Kidney (tissue), 13 donors: ENCODE measurements at regions not wholly inside any gene's neighbourhood (a gene's known extent, or its start where the extent isn't known, plus 50 kb on each side); places are given as distances from the start of the nearest gene placed in this dataset.

Experiments used
- DNase-seq, 5 donors: peaks; one replicate each; pipeline ENCODE4 v3.0.0-alpha.2; 2013 to 2020
- FAIRE-seq: peaks from 2 replicates; lab custom pipeline; 2012; peaks lifted over from hg19 to GRCh38; lab: Jason Lieb, UNC
- H3K27ac ChIP-seq, 2 donors: one replicate each; pipeline ENCODE4 v1.7.0; 2013; ENCODE audit warnings: low read depth in 2 of 2, low read length in 2 of 2, inconsistent platforms in 1 of 2
- H3K27me3 ChIP-seq: one replicate; pipeline ENCODE4 v1.7.1; 2013; ENCODE audit warnings: low read length, inconsistent platforms; ENCODE audit not compliant: control insufficient read depth, insufficient read depth
- H3K36me3 ChIP-seq, 3 donors: one replicate each; pipeline versions ENCODE4 v1.7.0 to v1.7.1; 2013; ENCODE audit warnings: low read length in 3 of 3, control low read depth in 1 of 3, inconsistent platforms in 1 of 3; ENCODE audit not compliant: insufficient read depth in 3 of 3, control insufficient read depth in 2 of 3
- H3K4me1 ChIP-seq, 3 donors: one replicate each; pipeline versions ENCODE4 v1.7.0 to v1.7.1; 2013; ENCODE audit warnings: low read length in 3 of 3, inconsistent platforms in 1 of 3, low read depth in 1 of 3; ENCODE audit not compliant: control insufficient read depth in 2 of 3, insufficient read depth in 2 of 3
- H3K4me3 ChIP-seq, 3 donors: one replicate each; pipeline versions ENCODE4 v1.7.0 to v1.8.1; 2013; ENCODE audit warnings: low read length in 3 of 3, control low read depth in 1 of 3, inconsistent platforms in 1 of 3
- H3K9ac ChIP-seq, 3 donors: one replicate each; pipeline versions ENCODE4 v1.7.0 to v1.7.1; 2013; ENCODE audit warnings: low read length in 3 of 3, control low read depth in 1 of 3, inconsistent platforms in 1 of 3
- H3K9me3 ChIP-seq, 3 donors: one replicate each; pipeline versions ENCODE4 v1.7.0 to v1.7.1; 2013; ENCODE audit warnings: low read length in 3 of 3, control low read depth in 1 of 3, inconsistent platforms in 1 of 3; ENCODE audit not compliant: control insufficient read depth in 2 of 3, insufficient read depth in 1 of 3
- intact Hi-C: fragments of 100-400 bp; cut with DNase I; formaldehyde crosslinking; loops from one replicate; pipeline ENCODE4 v1.11.1; 2022
- TF ChIP-seq, protein P1 (sequence below): IDR thresholded peaks from 3 replicates; pipeline ENCODE4 v1.5.1; 2012; ENCODE audit warnings: mild to moderate bottlenecking, moderate library complexity, borderline replicate concordance; ENCODE audit not compliant: insufficient read depth; ENCODE audit errors: extremely low read depth
- donor health status: control.
- donor health status: control.
- donor health status: control.
- donor health status: control.
- donor health status: control.
- donor health status: DM: yes; HTN: yes; CAD: no.
- donor health status: Normal renal cell carcinoma (clear cell type).

DNA sequence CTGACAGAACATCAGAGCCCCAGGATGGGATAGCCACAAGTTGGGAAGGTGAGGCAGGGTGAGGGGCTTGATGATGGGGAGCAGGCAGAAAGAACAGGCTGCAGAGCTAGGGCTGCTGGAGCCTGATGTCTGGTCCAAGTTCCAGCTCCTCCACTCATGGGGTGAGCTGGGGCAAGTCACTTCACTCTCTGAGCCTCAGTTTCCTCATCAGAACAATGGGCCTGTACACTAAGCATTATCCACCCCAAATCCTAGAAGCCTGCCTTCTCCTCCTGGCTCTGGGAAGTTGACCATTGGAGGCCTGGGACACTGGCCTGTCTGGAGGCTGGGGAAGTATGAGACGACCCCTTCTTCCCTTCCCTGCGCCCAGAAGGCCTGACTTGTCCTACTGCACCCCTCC is 51.8 kb upstream of the PSD2 start:
- intact Hi-C loops: no loop called here

DNA sequence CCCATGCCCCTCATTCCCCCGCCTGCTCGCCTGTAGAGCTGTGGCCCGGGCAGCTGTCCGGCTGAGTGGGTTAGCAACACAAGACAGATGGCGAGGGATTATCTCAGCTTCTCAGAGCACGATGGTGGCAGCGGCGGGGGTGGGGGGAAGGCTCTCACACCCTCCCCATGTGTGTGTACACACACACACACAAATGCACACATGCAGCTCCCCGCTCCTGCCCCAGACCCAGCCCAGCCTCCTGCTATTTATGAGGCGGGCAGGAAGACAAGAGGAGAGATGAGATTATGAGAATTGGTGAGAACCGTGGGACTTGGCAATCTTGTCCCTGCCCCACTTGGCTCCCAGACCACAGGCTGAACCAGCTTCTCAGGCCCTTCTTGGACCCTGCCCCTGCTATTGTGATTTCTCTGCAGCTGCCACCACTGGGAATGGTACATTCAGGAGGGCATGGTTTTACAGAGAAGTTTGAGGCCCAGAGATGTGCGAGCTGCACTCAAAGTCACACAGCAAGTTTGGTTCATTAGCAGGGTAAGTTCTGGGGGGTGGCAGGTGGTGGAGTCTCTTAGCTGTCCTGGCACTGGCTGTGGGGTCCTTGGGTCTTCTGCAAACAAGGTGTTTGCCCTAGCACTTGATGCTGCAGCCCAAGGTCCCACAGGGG is 51.0 kb upstream of the PSD2 start:
- no peak for DNase-seq
- H3K4me3 ChIP-seq: no peak overlapping the region
- TF ChIP-seq, protein P1, sequence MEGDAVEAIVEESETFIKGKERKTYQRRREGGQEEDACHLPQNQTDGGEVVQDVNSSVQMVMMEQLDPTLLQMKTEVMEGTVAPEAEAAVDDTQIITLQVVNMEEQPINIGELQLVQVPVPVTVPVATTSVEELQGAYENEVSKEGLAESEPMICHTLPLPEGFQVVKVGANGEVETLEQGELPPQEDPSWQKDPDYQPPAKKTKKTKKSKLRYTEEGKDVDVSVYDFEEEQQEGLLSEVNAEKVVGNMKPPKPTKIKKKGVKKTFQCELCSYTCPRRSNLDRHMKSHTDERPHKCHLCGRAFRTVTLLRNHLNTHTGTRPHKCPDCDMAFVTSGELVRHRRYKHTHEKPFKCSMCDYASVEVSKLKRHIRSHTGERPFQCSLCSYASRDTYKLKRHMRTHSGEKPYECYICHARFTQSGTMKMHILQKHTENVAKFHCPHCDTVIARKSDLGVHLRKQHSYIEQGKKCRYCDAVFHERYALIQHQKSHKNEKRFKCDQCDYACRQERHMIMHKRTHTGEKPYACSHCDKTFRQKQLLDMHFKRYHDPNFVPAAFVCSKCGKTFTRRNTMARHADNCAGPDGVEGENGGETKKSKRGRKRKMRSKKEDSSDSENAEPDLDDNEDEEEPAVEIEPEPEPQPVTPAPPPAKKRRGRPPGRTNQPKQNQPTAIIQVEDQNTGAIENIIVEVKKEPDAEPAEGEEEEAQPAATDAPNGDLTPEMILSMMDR: no peak
- no peak overlapping the region for H3K9ac ChIP-seq
- H3K36me3 ChIP-seq: no peaks in the 10 kb centered on the region
- no peaks in the 10 kb centered on the region for H3K9me3 ChIP-seq
- intact Hi-C loops: no loop called here
- H3K27me3 ChIP-seq: peaks cover 3% of the 10 kb centered on the region
- H3K27ac ChIP-seq: no peak overlapping the region
- H3K4me1 ChIP-seq: peaks cover 0 to 21% (median 12%) of the 10 kb centered on the region in 3 donors
- no peak for FAIRE-seq

More for the DNA sequence above, 51.8 kb upstream of the PSD2 start:
- no peaks in the 10 kb centered on the region for H3K9me3 ChIP-seq
- peaks cover 0 to 21% (median 12%) of the 10 kb centered on the region in 3 donors for H3K4me1 ChIP-seq
- no peak overlapping the region for H3K9ac ChIP-seq
- H3K27me3 ChIP-seq: peaks cover 3% of the 10 kb centered on the region
- no peak overlapping the region for H3K4me3 ChIP-seq
- H3K27ac ChIP-seq: no peak overlapping the region
- TF ChIP-seq, protein P1: no peak
- no peaks in the 10 kb centered on the region for H3K36me3 ChIP-seq
- FAIRE-seq (no peak), DNase-seq (no peak)

DNA sequence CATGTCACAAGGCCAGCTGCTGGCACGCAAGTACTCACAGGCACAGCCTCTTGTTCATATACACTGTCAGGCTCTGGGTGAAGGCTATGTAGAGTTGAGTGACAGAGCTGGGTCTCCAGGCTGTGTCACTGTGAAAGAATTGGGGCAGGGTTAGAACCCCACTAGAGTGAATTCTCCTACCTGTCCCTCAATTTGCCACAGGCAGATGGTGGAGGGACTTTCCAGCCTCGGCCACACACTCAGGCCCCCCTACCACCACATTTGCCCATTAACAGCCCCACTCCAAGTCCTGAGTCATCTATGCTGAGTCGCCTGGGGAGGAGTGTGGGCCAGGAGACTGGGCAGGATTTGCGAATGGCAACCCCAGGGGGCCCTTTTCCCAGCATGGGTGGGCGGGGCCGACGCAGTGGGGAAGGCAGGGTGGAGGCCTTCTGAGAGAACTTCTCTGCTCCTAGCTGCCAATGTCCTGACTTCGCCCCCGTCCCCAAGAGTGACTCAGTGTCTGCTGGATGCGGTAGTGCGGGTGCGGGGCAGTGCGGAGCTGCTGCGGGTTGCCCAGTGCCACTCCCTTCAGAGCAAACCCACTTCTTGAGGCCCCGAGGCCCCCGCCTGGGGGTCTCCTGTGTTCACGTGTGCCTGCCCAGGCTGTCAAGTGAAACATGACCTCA is 50.3 kb upstream of the PSD2 start:
- Histone ChIP-seq H3K27ac (no peak overlapping the region), H3K36me3 (no peaks in the 10 kb centered on the region), H3K4me3 (no peak overlapping the region), H3K9me3 (no peaks in the 10 kb centered on the region), H3K9ac (no peak overlapping the region), H3K27me3 (peaks cover 3% of the 10 kb centered on the region), H3K4me1 (peaks cover 0 to 21% (median 12%) of the 10 kb centered on the region in 3 donors)
- FAIRE-seq (no peak), DNase-seq (peak in 1 of 5 donors; percentile 95)
- TF ChIP-seq, protein P1: no peak
- intact Hi-C loops: no loop called here
